Loucy (cell line): ENCODE measurements at regions not wholly inside any gene's neighbourhood (a gene's known extent, or its start where the extent isn't known, plus 50 kb on each side); places are given as distances from the start of the nearest gene placed in this dataset.

Experiments used
- CTCF ChIP-seq: fragments of 200-600 bp; sonication (generic); conservative IDR thresholded peaks from 2 replicates; pipeline ENCODE4 v1.5.1; 2014; ENCODE audit warnings: mild to moderate bottlenecking, antibody characterized with exemption, low read length
- EZH2phosphoT487 ChIP-seq: fragments of 200-600 bp; IDR thresholded peaks from 2 replicates; pipeline ENCODE4 v1.6.1; 2018; ENCODE audit warnings: antibody characterized with exemption, mild to moderate bottlenecking, moderate library complexity, borderline replicate concordance

- TF ChIP-seq CTCF: no peak
- TF ChIP-seq EZH2phosphoT487: no peak
Measured at GRCh38 chr4:148550788-148551187, 108.6 kb upstream of the NR3C2 start.
